Activated T-cell treated with anti-CD3 and anti-CD28 coated beads, Interleukin-2, amount 50 U/mL, for 72 hours (primary cell): ENCODE measurements at regions not wholly inside any gene's neighbourhood (a gene's known extent, or its start where the extent isn't known, plus 50 kb on each side); places are given as distances from the start of the nearest gene placed in this dataset.

Source experiments
- ATAC-seq, 2 donors: fragments of 150-1000 bp; cut with Tn5 transposase; replicated peaks in 1 of 2; 2 replicates each; pipeline ENCODE4 v1.10.0; 2021; ENCODE audit warnings: moderate library complexity in 2 of 2, mild to moderate bottlenecking in 1 of 2
- DNase-seq, 2 donors: peaks; one replicate each; pipeline ENCODE4 v3.0.0; 2021 to 2022; ENCODE audit warnings: mixed read lengths in 1 of 2
- H3K27ac Mint-ChIP-seq: one replicate; pipeline ENCODE4 v1.8.0; 2022; ENCODE audit warnings: mild to moderate bottlenecking, moderate library complexity, mixed read lengths
- H3K27me3 Mint-ChIP-seq: one replicate; pipeline ENCODE4 v1.8.0; 2022; ENCODE audit warnings: low read depth, mixed read lengths
- H3K36me3 Mint-ChIP-seq, 2 donors: one replicate each; pipeline ENCODE4 v1.8.0; 2022; ENCODE audit warnings: mixed read lengths in 2 of 2, mild to moderate bottlenecking in 1 of 2; ENCODE audit not compliant: insufficient read depth in 2 of 2
- H3K4me1 Mint-ChIP-seq: one replicate; pipeline ENCODE4 v1.8.0; 2022; ENCODE audit warnings: low read depth, mixed read lengths
- H3K4me3 Mint-ChIP-seq, 2 donors: one replicate each; pipeline ENCODE4 v1.8.0; 2022; ENCODE audit warnings: mild to moderate bottlenecking in 2 of 2, mixed read lengths in 2 of 2, moderate library complexity in 2 of 2
- H3K9me3 Mint-ChIP-seq, 2 donors: one replicate each; pipeline ENCODE4 v1.8.0; 2022; ENCODE audit warnings: mixed read lengths in 2 of 2

DNA sequence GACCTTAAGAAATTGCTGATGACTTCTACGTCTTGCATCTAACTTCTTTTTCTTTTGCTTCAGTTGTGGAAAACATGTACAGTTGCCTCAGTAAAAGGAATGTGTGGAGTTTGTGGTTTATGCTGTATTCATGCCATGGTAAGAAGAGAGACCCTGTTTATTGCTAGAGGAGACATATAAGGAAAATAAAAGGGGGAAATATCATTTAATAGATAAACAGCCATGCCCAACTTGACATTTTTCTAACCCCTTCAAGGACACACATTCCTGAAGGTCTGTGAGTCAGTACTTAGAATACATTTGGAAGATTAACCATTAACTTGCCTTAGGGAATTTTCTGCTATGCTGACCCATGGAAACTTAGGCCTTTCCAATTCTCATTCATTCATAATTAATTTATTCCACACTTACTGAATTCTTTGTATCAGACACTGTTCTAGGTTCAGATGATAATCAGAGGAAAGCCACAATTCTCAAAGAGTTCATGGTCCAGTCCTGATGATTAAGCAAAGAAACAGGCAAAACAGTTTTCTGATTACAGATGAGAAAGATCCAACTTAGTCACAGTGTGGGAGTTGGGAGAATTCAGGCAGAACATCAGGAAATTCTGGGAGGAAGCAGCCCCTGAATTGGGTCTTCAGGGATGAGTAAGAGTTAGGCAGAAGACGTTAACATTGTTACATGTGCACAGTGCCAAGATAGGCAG, 329.8 kb upstream of the RASGRP1 start:
- no peak for ATAC-seq
- H3K27ac Mint-ChIP-seq, result no peak overlapping the region
- H3K36me3 Mint-ChIP-seq, result no peaks in the 10 kb centered on the region
- no peak overlapping the region for H3K4me3 Mint-ChIP-seq
- H3K9me3 Mint-ChIP-seq, result peaks cover 0 to 2% of the 10 kb centered on the region in 2 donors
- H3K27me3 Mint-ChIP-seq, result peaks cover 5% of the 10 kb centered on the region
- DNase-seq, result no peak
- H3K4me1 Mint-ChIP-seq, result no peaks in the 10 kb centered on the region

DNA sequence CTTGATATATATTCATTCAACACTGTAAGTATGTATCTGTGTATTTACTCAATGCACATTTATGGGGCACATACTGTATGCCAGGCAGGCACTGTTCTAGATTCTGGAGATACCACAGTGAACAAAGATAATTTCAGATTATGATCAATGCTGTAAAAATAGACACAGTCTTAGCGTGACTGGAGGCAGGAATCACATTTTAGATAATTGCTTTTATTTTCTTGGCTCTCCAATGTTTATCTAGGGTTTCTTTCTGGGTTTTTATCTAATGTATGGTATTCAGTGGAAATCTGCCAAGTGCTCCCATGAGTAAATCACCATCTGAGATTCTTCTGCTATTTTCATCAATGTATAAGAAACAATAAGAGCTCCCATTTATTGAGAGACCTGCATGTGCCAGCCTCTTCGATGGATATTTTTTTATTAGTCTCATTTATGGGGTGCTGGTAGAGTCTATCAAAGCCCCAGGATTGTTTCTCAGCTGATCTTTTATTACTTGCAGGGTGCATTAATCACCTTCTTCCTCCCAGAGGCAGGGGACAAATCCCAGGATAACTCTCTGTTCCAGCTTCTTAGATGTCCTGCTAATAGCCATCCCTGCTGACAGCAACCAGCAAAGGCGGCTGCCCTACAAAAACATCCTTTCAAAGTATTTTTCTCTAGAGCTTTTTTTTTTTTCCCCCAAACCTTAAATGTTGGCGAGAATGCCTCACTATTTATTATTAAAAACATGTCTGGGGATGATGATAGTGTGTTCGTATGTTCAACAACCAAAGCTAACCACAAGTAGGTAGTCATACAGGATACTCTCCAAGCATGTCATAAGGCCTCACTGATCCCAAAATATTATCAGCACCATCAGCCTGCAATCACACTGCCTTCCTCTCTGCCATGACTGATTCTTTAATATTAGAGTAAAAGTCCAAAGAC, 331.0 kb upstream of the RASGRP1 start:
- ATAC-seq, result no peak
- H3K4me1 Mint-ChIP-seq, result no peaks in the 10 kb centered on the region
- H3K36me3 Mint-ChIP-seq, result no peaks in the 10 kb centered on the region
- H3K9me3 Mint-ChIP-seq, result peaks cover 0 to 2% of the 10 kb centered on the region in 2 donors
- H3K4me3 Mint-ChIP-seq, result no peak overlapping the region
- H3K27ac Mint-ChIP-seq, result no peak overlapping the region
- DNase-seq, result no peak
- H3K27me3 Mint-ChIP-seq, result peaks cover 3% of the 10 kb centered on the region

DNA sequence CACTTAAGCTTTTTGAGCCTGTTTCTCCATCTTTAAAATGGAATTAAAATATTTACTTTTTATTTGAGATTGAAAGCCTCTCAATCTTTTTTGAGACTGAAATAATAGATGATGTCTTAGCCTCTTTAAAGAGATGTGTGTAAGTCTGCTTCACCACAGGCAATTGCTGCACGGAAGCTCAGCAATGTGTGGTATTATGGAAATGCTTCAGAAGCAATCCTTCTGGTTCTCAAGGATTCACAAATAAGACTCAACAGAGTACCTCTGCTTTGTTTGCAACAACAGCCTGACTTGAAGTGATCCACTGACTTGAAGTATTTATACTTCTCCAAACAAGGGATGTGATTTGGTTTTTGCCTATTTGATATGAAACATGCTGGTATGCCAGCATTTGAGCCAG, 332.0 kb upstream of the RASGRP1 start:
- Mint-ChIP-seq H3K36me3 (no peaks in the 10 kb centered on the region), H3K4me1 (no peaks in the 10 kb centered on the region), H3K4me3 (no peak overlapping the region), H3K27ac (no peak overlapping the region), H3K9me3 (peaks cover 0 to 2% of the 10 kb centered on the region in 2 donors), H3K27me3 (no peaks in the 10 kb centered on the region)
- DNase-seq (no peak), ATAC-seq (no peak)

DNA sequence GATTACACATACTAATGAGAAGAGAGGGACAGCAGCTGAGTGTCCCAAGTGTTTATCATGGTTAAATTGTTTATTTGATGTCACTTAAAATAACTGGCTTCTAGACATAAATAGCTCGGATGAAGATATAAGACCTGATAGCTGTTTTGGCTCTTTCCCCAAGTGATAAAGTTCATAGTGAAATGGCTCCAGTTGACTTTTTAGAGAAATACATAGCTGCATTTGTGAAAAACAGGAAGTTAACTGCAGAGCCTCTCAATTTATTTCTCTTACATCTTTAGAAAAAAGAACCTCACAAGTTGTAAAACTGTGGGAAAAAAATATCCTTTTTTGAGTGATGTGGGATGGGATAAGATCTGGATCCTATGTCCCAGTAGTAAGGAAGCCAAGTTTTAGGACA, 332.9 kb upstream of the RASGRP1 start:
- Mint-ChIP-seq H3K9me3 (no peaks in the 10 kb centered on the region), H3K4me3 (no peak overlapping the region), H3K4me1 (no peaks in the 10 kb centered on the region), H3K27ac (no peak overlapping the region), H3K36me3 (no peaks in the 10 kb centered on the region), H3K27me3 (no peaks in the 10 kb centered on the region)
- DNase-seq, result no peak
- ATAC-seq, result no peak

DNA sequence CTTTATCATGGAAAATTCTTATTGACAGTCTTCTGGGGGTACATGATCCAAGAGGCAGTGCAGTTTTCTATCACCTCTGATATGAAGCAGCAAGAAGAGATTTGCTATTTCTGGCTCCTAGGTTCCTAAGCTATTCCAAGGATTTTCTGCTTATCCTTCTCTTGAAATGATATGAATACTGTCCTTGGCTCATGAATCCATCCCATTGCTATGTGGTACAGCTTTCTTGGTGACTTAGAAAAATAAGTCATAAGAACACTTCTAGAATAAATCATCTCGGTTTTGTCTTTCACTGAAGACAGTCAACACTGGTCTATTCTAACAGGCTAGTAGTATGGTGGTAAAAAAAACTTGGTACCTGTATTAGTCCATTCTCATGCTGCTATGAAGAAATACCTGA, 333.6 kb upstream of the RASGRP1 start:
- ATAC-seq, result no peak
- no peaks in the 10 kb centered on the region for H3K27me3 Mint-ChIP-seq
- no peak overlapping the region for H3K27ac Mint-ChIP-seq

DNA sequence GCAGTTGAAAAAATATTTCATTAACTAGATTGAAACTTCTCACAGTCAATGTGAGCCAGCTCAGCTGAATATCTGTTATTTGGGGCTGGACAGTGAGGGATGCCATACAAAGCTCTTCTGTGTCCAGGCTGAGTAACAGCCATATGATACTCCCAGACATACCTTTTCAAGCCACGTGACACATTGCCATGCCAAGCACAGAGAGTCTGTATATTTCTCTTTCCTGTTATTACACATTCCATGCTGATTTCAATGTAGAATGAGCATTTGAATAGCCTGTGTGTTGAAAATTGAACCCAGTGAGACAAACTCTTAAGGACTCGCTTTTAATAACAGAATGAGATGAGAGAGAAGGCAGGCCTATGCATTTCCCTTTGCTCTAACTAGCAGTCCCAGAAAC, 334.7 kb upstream of the RASGRP1 start:
- ATAC-seq (no peak), DNase-seq (no peak)
- no peaks in the 10 kb centered on the region for H3K9me3 Mint-ChIP-seq
- no peaks in the 10 kb centered on the region for H3K4me1 Mint-ChIP-seq
- no peaks in the 10 kb centered on the region for H3K27me3 Mint-ChIP-seq
- H3K27ac Mint-ChIP-seq, result no peak overlapping the region
- no peaks in the 10 kb centered on the region for H3K36me3 Mint-ChIP-seq
- H3K4me3 Mint-ChIP-seq, result no peak overlapping the region

More for the DNA sequence above, 333.6 kb upstream of the RASGRP1 start:
- H3K4me3 Mint-ChIP-seq, result no peak overlapping the region
- H3K4me1 Mint-ChIP-seq, result no peaks in the 10 kb centered on the region
- DNase-seq, result no peak
- no peaks in the 10 kb centered on the region for H3K36me3 Mint-ChIP-seq
- H3K9me3 Mint-ChIP-seq, result no peaks in the 10 kb centered on the region

DNA sequence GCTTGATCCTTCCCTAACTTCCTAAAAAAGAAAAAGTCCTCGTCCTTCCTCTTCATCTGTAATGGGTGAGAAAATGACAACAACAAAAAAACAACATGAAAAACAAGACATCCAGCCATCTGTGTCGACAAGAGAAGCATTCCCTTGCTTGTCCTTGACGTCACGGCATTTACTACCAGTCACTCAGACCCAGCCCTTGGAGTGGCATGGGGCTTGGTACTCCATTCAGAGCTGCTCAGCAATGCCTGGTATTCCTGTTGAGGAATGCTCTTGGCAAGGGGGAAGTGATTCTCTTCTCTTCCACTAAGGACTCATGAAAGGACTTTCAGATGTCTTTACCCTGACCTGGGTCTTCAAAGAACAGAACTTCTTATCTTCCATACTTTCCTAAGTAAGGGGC, 339.7 kb upstream of the RASGRP1 start:
- H3K4me1 Mint-ChIP-seq, result no peaks in the 10 kb centered on the region
- H3K36me3 Mint-ChIP-seq, result no peaks in the 10 kb centered on the region
- no peak for DNase-seq
- peaks cover 0 to 5% of the 10 kb centered on the region in 2 donors for H3K9me3 Mint-ChIP-seq
- H3K4me3 Mint-ChIP-seq, result no peak overlapping the region
- ATAC-seq, result no peak
- no peak overlapping the region for H3K27ac Mint-ChIP-seq
- no peaks in the 10 kb centered on the region for H3K27me3 Mint-ChIP-seq

DNA sequence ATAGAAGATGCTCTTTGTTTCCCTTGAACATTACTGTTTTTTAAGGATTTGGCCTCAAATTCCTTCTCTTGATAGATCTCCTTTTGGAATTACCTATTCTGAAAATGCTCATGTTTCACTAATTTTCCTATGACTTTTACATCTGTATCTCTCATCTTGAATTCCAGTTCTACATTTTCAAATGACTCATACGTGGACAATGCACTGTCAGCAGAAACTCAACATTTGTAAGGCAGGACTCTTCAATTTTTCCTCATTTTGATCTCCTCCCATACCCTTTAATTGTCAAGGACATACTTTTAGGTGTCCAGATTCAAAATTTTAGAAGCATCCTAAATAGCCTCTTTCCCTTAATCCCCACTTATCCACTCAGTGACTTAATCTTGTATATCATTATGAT, 341.0 kb upstream of the RASGRP1 start:
- H3K36me3 Mint-ChIP-seq, result peaks cover 0 to 3% of the 10 kb centered on the region in 2 donors
- ATAC-seq (no peak), DNase-seq (no peak)
- H3K4me3 Mint-ChIP-seq, result no peak overlapping the region
- peaks cover 0 to 5% of the 10 kb centered on the region in 2 donors for H3K9me3 Mint-ChIP-seq
- no peaks in the 10 kb centered on the region for H3K27me3 Mint-ChIP-seq
- no peak overlapping the region for H3K27ac Mint-ChIP-seq
- H3K4me1 Mint-ChIP-seq, result no peaks in the 10 kb centered on the region

DNA sequence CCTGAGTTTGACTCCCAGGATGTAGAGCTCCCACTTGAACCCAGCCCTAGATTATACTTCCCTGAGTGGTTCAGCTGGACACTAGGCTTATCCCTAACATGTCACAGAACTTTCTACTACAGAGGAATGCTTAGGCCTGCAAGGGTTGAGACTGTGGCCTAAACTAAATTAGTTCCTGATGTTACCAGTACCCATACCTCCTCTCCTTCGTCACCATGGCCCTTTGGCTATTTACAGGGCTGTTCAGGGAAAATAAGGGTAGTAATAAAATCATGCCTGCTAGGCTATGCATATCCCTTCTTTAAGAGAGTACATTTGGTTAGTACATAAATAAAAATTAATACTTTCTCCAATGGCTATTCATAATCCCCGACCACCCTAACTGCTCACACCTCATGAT, 356.4 kb upstream of the RASGRP1 start:
- ATAC-seq (no peak), DNase-seq (no peak)
- Mint-ChIP-seq H3K27ac (no peak overlapping the region), H3K27me3 (no peaks in the 10 kb centered on the region), H3K36me3 (no peaks in the 10 kb centered on the region), H3K4me3 (no peak overlapping the region), H3K4me1 (no peaks in the 10 kb centered on the region), H3K9me3 (no peaks in the 10 kb centered on the region)

DNA sequence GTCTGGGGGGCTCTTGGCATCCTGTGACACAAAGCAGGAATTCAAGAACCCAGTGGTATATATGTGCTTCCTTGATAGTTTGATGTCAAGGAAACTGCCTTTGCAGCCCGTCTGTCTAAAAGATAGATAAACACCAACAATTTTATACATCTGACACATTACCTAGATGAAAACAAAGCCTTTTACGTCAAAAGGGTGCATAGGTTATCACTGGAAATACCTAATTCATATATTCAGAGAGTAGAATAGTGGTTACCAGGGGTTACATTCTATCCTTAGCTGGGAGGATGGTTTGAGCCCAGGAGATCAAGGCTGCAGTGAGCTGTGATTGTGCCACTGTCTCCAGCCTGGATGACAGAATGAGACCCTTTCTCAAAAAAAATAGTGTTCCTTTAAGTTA, 356.9 kb upstream of the RASGRP1 start:
- Mint-ChIP-seq H3K27me3 (no peaks in the 10 kb centered on the region), H3K4me3 (no peak overlapping the region), H3K4me1 (no peaks in the 10 kb centered on the region), H3K9me3 (no peaks in the 10 kb centered on the region), H3K36me3 (no peaks in the 10 kb centered on the region), H3K27ac (no peak overlapping the region)
- ATAC-seq, result no peak
- no peak for DNase-seq

DNA sequence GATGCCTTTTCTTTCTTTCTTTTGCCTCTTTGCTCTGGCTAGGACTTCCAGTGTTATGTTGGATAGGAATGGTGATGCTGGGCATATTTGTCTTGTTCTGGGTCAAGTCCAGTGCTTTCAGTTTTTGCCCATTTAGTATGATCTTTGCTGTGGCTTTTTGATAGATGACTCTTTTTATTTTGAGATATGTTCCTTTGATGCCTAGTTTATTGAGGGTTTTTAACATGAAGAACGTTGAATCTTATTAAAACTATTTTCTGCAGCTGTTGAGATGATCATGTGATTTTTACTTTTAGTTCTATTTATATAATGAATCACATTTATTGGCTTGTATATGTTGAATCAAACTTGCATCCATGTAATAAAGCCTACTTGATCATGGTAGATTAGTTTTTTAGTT, 363.8 kb upstream of the RASGRP1 start:
- Mint-ChIP-seq H3K27me3 (no peaks in the 10 kb centered on the region), H3K36me3 (no peaks in the 10 kb centered on the region), H3K4me1 (no peaks in the 10 kb centered on the region), H3K9me3 (no peaks in the 10 kb centered on the region), H3K4me3 (no peak overlapping the region), H3K27ac (no peak overlapping the region)
- DNase-seq (no peak), ATAC-seq (no peak)

DNA sequence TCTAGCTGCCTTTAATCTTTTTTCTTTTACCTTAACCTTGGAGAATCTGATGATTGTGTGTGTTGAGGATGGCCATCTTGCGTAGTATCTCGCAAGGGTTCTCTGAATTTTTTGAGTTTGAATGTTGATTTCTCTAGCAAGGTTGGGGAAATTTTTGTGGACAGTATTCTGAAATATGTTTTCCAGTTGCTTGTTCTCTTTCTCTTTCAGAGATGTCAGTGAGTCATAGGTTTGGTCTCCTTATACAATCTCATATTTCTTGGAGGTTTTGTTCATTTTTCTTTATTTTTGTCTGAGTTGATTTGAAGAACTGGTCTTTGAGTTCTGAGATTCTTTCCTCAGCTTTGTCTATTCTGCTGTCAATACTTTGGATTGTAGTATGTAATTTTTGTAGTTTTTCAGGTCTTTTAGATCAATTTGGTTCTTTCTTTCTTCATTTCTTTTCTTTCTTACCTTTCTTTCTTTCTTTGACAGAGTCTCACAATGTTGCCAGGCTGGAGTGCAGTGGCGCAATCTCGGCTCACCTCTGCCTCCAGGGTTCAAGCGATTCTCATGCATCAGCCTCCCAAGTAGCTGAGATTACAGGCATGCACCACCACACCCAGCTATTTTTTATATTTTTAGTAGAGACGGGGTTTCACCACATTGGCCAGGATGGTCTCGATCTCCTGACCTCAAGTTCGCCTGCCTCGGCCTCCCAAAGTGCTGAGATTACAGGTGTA, 366.4 kb upstream of the RASGRP1 start:
- no peaks in the 10 kb centered on the region for H3K4me1 Mint-ChIP-seq
- no peaks in the 10 kb centered on the region for H3K36me3 Mint-ChIP-seq
- H3K9me3 Mint-ChIP-seq, result no peaks in the 10 kb centered on the region
- no peak for DNase-seq
- no peaks in the 10 kb centered on the region for H3K27me3 Mint-ChIP-seq
- H3K4me3 Mint-ChIP-seq, result no peak overlapping the region
- H3K27ac Mint-ChIP-seq, result no peak overlapping the region
- no peak for ATAC-seq

DNA sequence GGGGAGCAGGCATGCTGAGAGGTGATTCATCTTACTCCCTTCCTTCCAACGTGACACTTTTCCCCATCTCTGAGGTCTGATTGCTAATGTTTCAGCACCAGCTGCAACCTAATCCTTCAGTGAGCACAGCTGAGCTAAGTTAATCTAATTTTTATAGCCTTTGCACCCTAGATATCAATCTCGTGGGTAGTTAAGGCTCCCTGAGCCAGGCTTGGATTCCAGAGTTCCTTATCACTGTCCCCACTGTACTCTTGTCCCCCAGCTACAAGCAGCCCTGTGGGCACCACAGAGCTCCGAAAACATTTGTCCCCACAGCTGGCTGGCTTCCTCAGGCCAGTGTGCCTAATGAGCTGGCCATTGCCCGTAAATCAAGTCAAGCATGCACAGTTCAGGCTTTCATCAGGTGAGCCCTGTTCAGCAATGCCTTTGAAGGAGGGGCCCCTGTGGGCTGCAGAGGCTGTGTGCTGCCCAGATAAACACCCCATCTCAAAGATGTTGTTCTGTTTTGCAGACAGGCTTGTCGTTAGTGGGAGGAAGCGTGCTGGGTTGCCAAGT, 376.9 kb upstream of the RASGRP1 start:
- H3K27me3 Mint-ChIP-seq, result peaks cover 11% of the 10 kb centered on the region
- no peak overlapping the region for H3K4me3 Mint-ChIP-seq

More for the DNA sequence above, 376.9 kb upstream of the RASGRP1 start:
- no peak for DNase-seq
- no peaks in the 10 kb centered on the region for H3K4me1 Mint-ChIP-seq
- ATAC-seq, result no peak
- H3K9me3 Mint-ChIP-seq, result peaks cover 0 to 3% of the 10 kb centered on the region in 2 donors
- no peak overlapping the region for H3K27ac Mint-ChIP-seq
- H3K36me3 Mint-ChIP-seq, result no peaks in the 10 kb centered on the region
